ENCODE measurements at regions not wholly inside any gene's neighbourhood (a gene's known extent, or its start where the extent isn't known, plus 50 kb on each side); places are given as distances from the start of the nearest gene placed in this dataset.

GRCh38 chr4:13236485-13236884 lies 247.7 kb downstream of the RAB28 start:
- no peak for TF ChIP-seq CTCF (IDR thresholded peaks at IDR 0.05)
- TF ChIP-seq EZH2 (IDR thresholded peaks at IDR 0.05; ENCODE audit: borderline replicate concordance, insufficient read depth, low read depth, low read length, poor library complexity, severe bottlenecking), result no peak

Measured in B cell (primary cell).